GM10266 (cell line): ENCODE measurements at regions not wholly inside any gene's neighbourhood (a gene's known extent, or its start where the extent isn't known, plus 50 kb on each side); places are given as distances from the start of the nearest gene placed in this dataset.

ENCODE experiments used
- DNase-seq: peaks from one replicate; pipeline ENCODE4 v3.0.0; 2012; ENCODE audit errors: extremely low spot score
- CTCF ChIP-seq: IDR thresholded peaks from 2 replicates; pipeline ENCODE4 v1.5.1; 2012; ENCODE audit warnings: mild to moderate bottlenecking, low read depth; ENCODE audit not compliant: control insufficient read depth, insufficient read depth; ENCODE audit errors: missing control alignments

- no peak for TF ChIP-seq CTCF
- no peak for DNase-seq
Measured at GRCh38 chr7:41287559-41288335, 415.1 kb downstream of the INHBA start.

- TF ChIP-seq CTCF: no peak
- no peak for DNase-seq
Measured at GRCh38 chr7:41280491-41280890, 422.4 kb downstream of the INHBA start.

- no peak for TF ChIP-seq CTCF
- DNase-seq: no peak
Measured at GRCh38 chr7:41277561-41277960, 425.3 kb downstream of the INHBA start.

- no peak for DNase-seq
- TF ChIP-seq CTCF: no peak
Measured at GRCh38 chr7:41275255-41275654, 427.6 kb downstream of the INHBA start.

GRCh38 chr7:41274179-41274578, 428.7 kb downstream of the INHBA start:
- no peak for TF ChIP-seq CTCF
- no peak for DNase-seq

- no peak for TF ChIP-seq CTCF
- no peak for DNase-seq
Measured at GRCh38 chr7:41272664-41273063, 430.2 kb downstream of the INHBA start.

GRCh38 chr7:41268878-41269277, 434.0 kb downstream of the INHBA start:
- DNase-seq: no peak
- TF ChIP-seq CTCF: no peak
